H1 (cell line): ENCODE measurements at regions not wholly inside any gene's neighbourhood (a gene's known extent, or its start where the extent isn't known, plus 50 kb on each side); places are given as distances from the start of the nearest gene placed in this dataset.

Experiments
- JUND ChIP-seq: IDR thresholded peaks from 2 replicates; pipeline ENCODE4 v1.6.1; 2011; ENCODE audit warnings: mild to moderate bottlenecking, improper control_type of control experiment, low read length
- SP4 ChIP-seq: IDR thresholded peaks from 2 replicates; pipeline ENCODE4 v1.6.1; 2012; ENCODE audit warnings: low read length, inconsistent platforms
- SUZ12 ChIP-seq: fragments of 200-600 bp; sonication (generic); IDR thresholded peaks from 2 replicates; pipeline ENCODE4 v1.6.1; 2012; ENCODE audit warnings: mild to moderate bottlenecking, inconsistent platforms, low read length, moderate library complexity, mixed read lengths
- TF ChIP-seq, protein P1 (sequence below): IDR thresholded peaks from 2 replicates; pipeline ENCODE4 v1.6.1; 2011; ENCODE audit warnings: low read depth, mild to moderate bottlenecking, low read length; ENCODE audit not compliant: insufficient read depth

GRCh38 chr12:43233861-43234260, 318.1 kb downstream of the ADAMTS20 start (continued):
- TF ChIP-seq, protein P1, sequence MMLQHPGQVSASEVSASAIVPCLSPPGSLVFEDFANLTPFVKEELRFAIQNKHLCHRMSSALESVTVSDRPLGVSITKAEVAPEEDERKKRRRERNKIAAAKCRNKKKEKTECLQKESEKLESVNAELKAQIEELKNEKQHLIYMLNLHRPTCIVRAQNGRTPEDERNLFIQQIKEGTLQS: no peak
- TF ChIP-seq JUND (no peak), SUZ12 (no peak), SP4 (no peak)
